Heart left ventricle (tissue), 16 donors: ENCODE measurements at regions not wholly inside any gene's neighbourhood (a gene's known extent, or its start where the extent isn't known, plus 50 kb on each side); places are given as distances from the start of the nearest gene placed in this dataset.

Experiments used
- ATAC-seq, 4 donors: fragments of 200-7000 bp; cut with Tn5 transposase; one replicate each; pipeline ENCODE4 v1.9.1; 2020 to 2022; ENCODE audit warnings: moderate library complexity in 4 of 4, mild to moderate bottlenecking in 3 of 4, moderate number of reproducible peaks in 1 of 4
- DNase-seq, 5 donors: peaks; one replicate each; pipeline ENCODE4 v3.0.0-alpha.2; 2020
- H3K27ac ChIP-seq, 12 donors: fragments of 200-600 bp; sonication (generic) in 4 of 12; one replicate each; pipeline versions ENCODE4 v1.5.0 to v1.8.0; 2016 to 2022; ENCODE audit warnings: mild to moderate bottlenecking in 2 of 12
- H3K27me3 ChIP-seq, 9 donors: fragments of 200-600 bp; sonication (generic) in 2 of 9; one replicate each; pipeline versions ENCODE4 v1.5.1 to v1.8.0; 2016 to 2022; ENCODE audit warnings: mild to moderate bottlenecking in 3 of 9
- H3K36me3 ChIP-seq, 9 donors: fragments of 200-600 bp; sonication (generic) in 2 of 9; one replicate each; pipeline versions ENCODE4 v1.5.0 to v1.8.0; 2018 to 2022; ENCODE audit warnings: mild to moderate bottlenecking in 2 of 9
- H3K4me1 ChIP-seq, 12 donors: fragments of 200-600 bp; sonication (generic) in 4 of 12; one replicate each; pipeline versions ENCODE4 v1.5.0 to v1.8.0; 2016 to 2022; ENCODE audit warnings: mild to moderate bottlenecking in 3 of 12
- H3K4me3 ChIP-seq, 12 donors: fragments of 200-600 bp; sonication (generic) in 4 of 12; one replicate each; pipeline versions ENCODE4 v1.5.0 to v1.8.0; 2017 to 2022; ENCODE audit warnings: mild to moderate bottlenecking in 9 of 12, moderate library complexity in 4 of 12
- H3K9me3 ChIP-seq, 12 donors: fragments of 200-600 bp; sonication (generic) in 4 of 12; one replicate each; pipeline versions ENCODE4 v1.5.0 to v1.8.0; 2016 to 2022; ENCODE audit warnings: mild to moderate bottlenecking in 1 of 12
- CTCF ChIP-seq, 12 donors: fragments of 200-600 bp; sonication (generic) in 4 of 12; IDR thresholded peaks; one replicate each; pipeline versions ENCODE4 v1.5.0 to v1.8.0; 2018 to 2022; ENCODE audit warnings: antibody characterized with exemption in 12 of 12, mild to moderate bottlenecking in 5 of 12
- POLR2A ChIP-seq, 2 donors: fragments of 450-650 bp; IDR thresholded peaks; one replicate each; pipeline ENCODE4 v1.6.1; 2017; ENCODE audit warnings: antibody characterized with exemption in 2 of 2, mild to moderate bottlenecking in 2 of 2, moderate library complexity in 2 of 2
- WGBS, 4 donors: extraction: QIAGEN DNeasy Blood & Tissue Kit in 2 of 4; methylation state at CpG; one replicate each; pipeline versions ENCODE4 v1.1.5 to v1.1.7; 2013 to 2018; 5-methylcytosine and 5-hydroxymethylcytosine counted together
- intact Hi-C, 10 donors: fragments of 100-400 bp; cut with DNase I; formaldehyde crosslinking; loops; one replicate each; pipeline versions ENCODE4 v1.11.1 to v1.14.2; 2022
- donor health status: ischemic (EF 13 %, LVEDD 7.1; RV severe dilation, severe dysfunction).
- donor health status: healthy with polysubstance abuse.
- donor health status: DM: no; HTN: yes; CAD: no.
- donor health status: DM: no; HTN: no; CAD: no.
- donor health status: ischemic (EF 25% LVEDD 6.9; RV normal size, moderate dysfunction).
- donor health status: ischemic (EF 25% LVEDD 5.7; RV mildly dilated, moderate dysfunction).
- donor health status: healthy.
- donor health status: DM: yes; HTN: yes; CAD: no.
- donor health status: ischemic (EF 35%, LVEDD 5.7; RV mildly dilated, moderate dysfunction).
- donor health status: nonischemic (EF 11% LVEDD 7.7; RV severe dilation, severe dysfunction).
- donor health status: DM: yes; HTN: yes; CAD: no.
- donor health status: PGD.
- donor health status: ischemic (EF 29% LVEDD 5.4; RV normal size, mild dysfunction).
- donor health status: nonischemic (EF 23%, LVEDD 6.1; RV moderate dilation, normal function).

- Histone ChIP-seq H3K27me3 (peaks cover 0 to 8% (median 0%) of the 10 kb centered on the region in 9 donors), H3K4me3 (no peak overlapping the region), H3K27ac (no peak overlapping the region), H3K36me3 (no peaks in the 10 kb centered on the region), H3K4me1 (peaks cover 0 to 25% (median 5%) of the 10 kb centered on the region in 12 donors), H3K9me3 (peaks cover 0 to 7% (median 0%) of the 10 kb centered on the region in 12 donors)
- DNase-seq (peak in 1 of 5 donors; percentile 25), ATAC-seq (peak in 2 of 4 donors; percentile 8 to 48)
- intact Hi-C loops: loop anchor here in 2 of 10 donors (5.0 to 10.0 kb wide), 2 partner anchors 53 to 80 kb away; partner anchors contain the start of gene RTL6 (in 1 of the 2)
- WGBS, 4 donors: 48 to 54% (median 49%) methylated on average over 15 to 17 of the region's 17 CpGs
- no peak for TF ChIP-seq CTCF (IDR thresholded peaks at IDR 0.05)
- TF ChIP-seq POLR2A (IDR thresholded peaks at IDR 0.05): no peak
Measured at GRCh38 chr22:44574640-44575380, 76.8 kb upstream of the RTL6 start.

GRCh38 chr22:44574057-44574639 lies 76.1 kb upstream of the RTL6 start:
- TF ChIP-seq CTCF (IDR thresholded peaks at IDR 0.05) (no peak), POLR2A (IDR thresholded peaks at IDR 0.05) (no peak)
- DNase-seq: peak in 2 of 5 donors; percentile 61 to 70
- Histone ChIP-seq H3K9me3 (peaks cover 0 to 8% (median 0%) of the 10 kb centered on the region in 12 donors), H3K4me1 (peaks cover 0 to 25% (median 5%) of the 10 kb centered on the region in 12 donors), H3K27me3 (peaks cover 0 to 8% (median 0%) of the 10 kb centered on the region in 9 donors), H3K27ac (no peak overlapping the region), H3K36me3 (no peaks in the 10 kb centered on the region), H3K4me3 (no peak overlapping the region)
- intact Hi-C loops: loop anchor here in 2 of 10 donors (5.0 to 10.0 kb wide), 2 partner anchors 52 to 79 kb away; partner anchors contain the start of gene RTL6 (in 1 of the 2)
- WGBS, 4 donors: 56 to 71% (median 63%) methylated on average over 10 of the region's 10 CpGs
- peak in 3 of 4 donors; percentile 41 to 81 (median 63) for ATAC-seq

GRCh38 chr22:44573451-44573850 lies 75.4 kb upstream of the RTL6 start:
- DNase-seq: peak in 2 of 5 donors; percentile 9 to 20
- WGBS, 4 donors: 96 to 100% (median 99%) methylated on average over 4 of the region's 4 CpGs
- no peak for ATAC-seq
- H3K4me3 ChIP-seq: no peak overlapping the region
- H3K4me1 ChIP-seq: peaks cover 0 to 25% (median 5%) of the 10 kb centered on the region in 12 donors
- TF ChIP-seq CTCF (IDR thresholded peaks at IDR 0.05): no peak
- no peak for TF ChIP-seq POLR2A (IDR thresholded peaks at IDR 0.05)
- intact Hi-C loops: loop anchor here in 2 of 10 donors (5.0 to 10.0 kb wide), 2 partner anchors 51 to 79 kb away; partner anchors contain the start of gene RTL6 (in 1 of the 2)
- peaks cover 0 to 8% (median 0%) of the 10 kb centered on the region in 12 donors for H3K9me3 ChIP-seq
- no peaks in the 10 kb centered on the region for H3K36me3 ChIP-seq
- H3K27ac ChIP-seq: no peak overlapping the region
- H3K27me3 ChIP-seq: peaks cover 0 to 8% (median 0%) of the 10 kb centered on the region in 9 donors
